DOHH2 (cell line): ENCODE measurements at regions not wholly inside any gene's neighbourhood (a gene's known extent, or its start where the extent isn't known, plus 50 kb on each side); places are given as distances from the start of the nearest gene placed in this dataset.

Experiments
- H3F3A ChIP-seq: fragments of 200-600 bp; sonication (generic), shearing (Covaris generic); 2 replicates; pipeline ENCODE4 v1.6.0; 2016; ENCODE audit warnings: antibody characterized with exemption, mild to moderate bottlenecking; ENCODE audit not compliant: control insufficient read depth, insufficient read depth
- H3K27ac ChIP-seq: fragments of 200-600 bp; sonication (generic); 2 replicates; pipeline ENCODE4 v1.5.1; 2014; ENCODE audit warnings: low read depth, mild to moderate bottlenecking, low read length, moderate library complexity
- H3K27me3 ChIP-seq: fragments of 200-600 bp; sonication (generic); 2 replicates; pipeline ENCODE4 v1.6.1; 2014; ENCODE audit warnings: mild to moderate bottlenecking, low read length, mixed read lengths; ENCODE audit not compliant: control insufficient read depth
- H3K36me3 ChIP-seq: fragments of 200-600 bp; sonication (generic); 2 replicates; pipeline ENCODE4 v1.6.1; 2014; ENCODE audit warnings: mild to moderate bottlenecking, low read length, moderate library complexity, mixed read lengths; ENCODE audit not compliant: control insufficient read depth
- H3K4me1 ChIP-seq: fragments of 200-600 bp; sonication (generic); 2 replicates; pipeline ENCODE4 v1.6.1; 2014; ENCODE audit warnings: mild to moderate bottlenecking, low read length, mixed read lengths; ENCODE audit not compliant: control insufficient read depth
- H3K4me2 ChIP-seq: fragments of 200-600 bp; sonication (generic); 2 replicates; pipeline ENCODE4 v1.6.0; 2014; ENCODE audit warnings: mild to moderate bottlenecking, low read length, moderate library complexity
- H3K4me3 ChIP-seq: fragments of 200-600 bp; sonication (generic); 2 replicates; pipeline ENCODE4 v1.5.1; 2014; ENCODE audit warnings: mild to moderate bottlenecking, low read length, mixed read lengths
- H3K79me2 ChIP-seq: fragments of 200-600 bp; sonication (generic); 2 replicates; pipeline ENCODE4 v1.6.1; 2014; ENCODE audit warnings: mild to moderate bottlenecking, low read length, mixed read lengths; ENCODE audit not compliant: control insufficient read depth
- H3K9me2 ChIP-seq: fragments of 200-600 bp; sonication (generic); replicated peaks from 2 replicates; pipeline ENCODE4 v1.6.1; 2014; ENCODE audit warnings: mild to moderate bottlenecking, low read length, mixed read lengths; ENCODE audit not compliant: control insufficient read depth
- H3K9me3 ChIP-seq: fragments of 200-600 bp; sonication (generic); 2 replicates; pipeline ENCODE4 v1.6.1; 2014; ENCODE audit warnings: antibody characterized with exemption, low read length, mixed read lengths; ENCODE audit not compliant: control insufficient read depth, insufficient read depth
- H4K20me1 ChIP-seq: fragments of 200-600 bp; sonication (generic); 2 replicates; pipeline ENCODE4 v1.6.0; 2014; ENCODE audit warnings: low read depth, mild to moderate bottlenecking, antibody characterized with exemption, low read length, moderate library complexity; ENCODE audit not compliant: control insufficient read depth, insufficient read depth
- CTCF ChIP-seq: fragments of 200-600 bp; sonication (generic); IDR thresholded peaks from one replicate; pipeline ENCODE4 v1.5.1; 2014; ENCODE audit warnings: antibody characterized with exemption, mild to moderate bottlenecking, low read depth, low read length; ENCODE audit not compliant: poor library complexity, severe bottlenecking
- EZH2phosphoT487 ChIP-seq: fragments of 200-600 bp; sonication (generic); IDR thresholded peaks from 2 replicates; pipeline ENCODE4 v1.6.1; 2017; ENCODE audit warnings: borderline replicate concordance, mild to moderate bottlenecking, antibody characterized with exemption, low read length, moderate library complexity, mixed read lengths

- no peak overlapping the region for H3K27ac ChIP-seq
- no peaks in the 10 kb centered on the region for H3F3A ChIP-seq
- H3K4me2 ChIP-seq = no peak overlapping the region
- no peaks in the 10 kb centered on the region for H3K9me2 ChIP-seq
- no peaks in the 10 kb centered on the region for H3K27me3 ChIP-seq
- no peaks in the 10 kb centered on the region for H3K79me2 ChIP-seq
- no peaks in the 10 kb centered on the region for H3K36me3 ChIP-seq
- no peaks in the 10 kb centered on the region for H4K20me1 ChIP-seq
- no peak overlapping the region for H3K4me3 ChIP-seq
- TF ChIP-seq EZH2phosphoT487 (no peak), CTCF (no peak)
- H3K9me3 ChIP-seq = no peaks in the 10 kb centered on the region
- no peaks in the 10 kb centered on the region for H3K4me1 ChIP-seq
Observed at GRCh38 chr10:108141064-108141463, 976.6 kb upstream of the SORCS1 start.

GRCh38 chr10:108132303-108132702 lies 967.8 kb upstream of the SORCS1 start:
- Histone ChIP-seq H3K27ac (no peak overlapping the region), H3K4me1 (no peaks in the 10 kb centered on the region), H3K9me2 (no peaks in the 10 kb centered on the region), H3K9me3 (no peaks in the 10 kb centered on the region), H4K20me1 (no peaks in the 10 kb centered on the region), H3F3A (no peaks in the 10 kb centered on the region), H3K4me3 (no peak overlapping the region), H3K4me2 (no peak overlapping the region), H3K79me2 (no peaks in the 10 kb centered on the region), H3K27me3 (no peaks in the 10 kb centered on the region), H3K36me3 (no peaks in the 10 kb centered on the region)
- TF ChIP-seq EZH2phosphoT487 (no peak), CTCF (no peak)

GRCh38 chr10:108130575-108130974 lies 966.1 kb upstream of the SORCS1 start:
- no peaks in the 10 kb centered on the region for H3K9me2 ChIP-seq
- no peaks in the 10 kb centered on the region for H3K79me2 ChIP-seq
- no peak for TF ChIP-seq CTCF
- TF ChIP-seq EZH2phosphoT487 = no peak
- H3F3A ChIP-seq = no peaks in the 10 kb centered on the region
- H3K27me3 ChIP-seq = no peaks in the 10 kb centered on the region
- no peaks in the 10 kb centered on the region for H3K9me3 ChIP-seq
- H3K4me3 ChIP-seq = no peak overlapping the region
- no peaks in the 10 kb centered on the region for H3K4me1 ChIP-seq
- H3K36me3 ChIP-seq = no peaks in the 10 kb centered on the region
- no peaks in the 10 kb centered on the region for H4K20me1 ChIP-seq
- H3K27ac ChIP-seq = no peak overlapping the region
- H3K4me2 ChIP-seq = no peak overlapping the region

- Histone ChIP-seq H4K20me1 (no peaks in the 10 kb centered on the region), H3K27ac (no peak overlapping the region), H3K27me3 (no peaks in the 10 kb centered on the region), H3K79me2 (no peaks in the 10 kb centered on the region), H3K4me3 (no peak overlapping the region), H3K9me3 (no peaks in the 10 kb centered on the region), H3K4me1 (no peaks in the 10 kb centered on the region), H3K36me3 (no peaks in the 10 kb centered on the region), H3K4me2 (no peak overlapping the region), H3K9me2 (no peaks in the 10 kb centered on the region), H3F3A (no peaks in the 10 kb centered on the region)
- no peak for TF ChIP-seq EZH2phosphoT487
- peak; percentile 40 for TF ChIP-seq CTCF
Observed at GRCh38 chr10:108112218-108112617, 947.7 kb upstream of the SORCS1 start.
